ENCODE measurements at regions not wholly inside any gene's neighbourhood (a gene's known extent, or its start where the extent isn't known, plus 50 kb on each side); places are given as distances from the start of the nearest gene placed in this dataset.

GRCh38 chr12:93968536-93969285 is 179.7 kb upstream of the PLXNC1 start:
- Mint-ChIP-seq H3K36me3 (ENCODE audit: low read depth) (no peaks in the 10 kb centered on the region), H3K4me3 (no peak overlapping the region), H3K9me3 (no peaks in the 10 kb centered on the region), H3K27me3 (no peaks in the 10 kb centered on the region), H3K27ac (no peak overlapping the region), H3K4me1 (ENCODE audit: low read depth) (no peaks in the 10 kb centered on the region)
- intact Hi-C loops (cut with micrococcal nuclease), result no loop called here

- no peaks in the 10 kb centered on the region for H3K9me3 Mint-ChIP-seq
- H3K27me3 Mint-ChIP-seq, result no peaks in the 10 kb centered on the region
- H3K4me1 Mint-ChIP-seq (ENCODE audit: low read depth), result no peaks in the 10 kb centered on the region
Observed at GRCh38 chr12:93970900-93971688, 177.3 kb upstream of the PLXNC1 start.

GRCh38 chr12:93972411-93973208 is 175.8 kb upstream of the PLXNC1 start:
- no peaks in the 10 kb centered on the region for H3K9me3 Mint-ChIP-seq
- H3K27ac Mint-ChIP-seq, result no peak overlapping the region
- no peaks in the 10 kb centered on the region for H3K4me1 Mint-ChIP-seq (ENCODE audit: low read depth)
- H3K27me3 Mint-ChIP-seq, result no peaks in the 10 kb centered on the region
- no peaks in the 10 kb centered on the region for H3K36me3 Mint-ChIP-seq (ENCODE audit: low read depth)
- no peak overlapping the region for H3K4me3 Mint-ChIP-seq
- intact Hi-C loops (cut with micrococcal nuclease), result loop anchor here (10.0 kb wide), 1 partner anchor 468 kb away; no protein-coding TSS in a partner anchor

More at GRCh38 chr12:93970900-93971688, 177.3 kb upstream of the PLXNC1 start:
- intact Hi-C loops (cut with micrococcal nuclease), result loop anchor here (10.0 kb wide), 1 partner anchor 466 kb away; no protein-coding TSS in a partner anchor
- H3K27ac Mint-ChIP-seq, result no peak overlapping the region
- no peak overlapping the region for H3K4me3 Mint-ChIP-seq
- H3K36me3 Mint-ChIP-seq (ENCODE audit: low read depth), result no peaks in the 10 kb centered on the region

- H3K36me3 Mint-ChIP-seq (ENCODE audit: low read depth), result no peaks in the 10 kb centered on the region
- no peaks in the 10 kb centered on the region for H3K9me3 Mint-ChIP-seq
- H3K27me3 Mint-ChIP-seq, result no peaks in the 10 kb centered on the region
- no peaks in the 10 kb centered on the region for H3K4me1 Mint-ChIP-seq (ENCODE audit: low read depth)
- no peak overlapping the region for H3K4me3 Mint-ChIP-seq
- intact Hi-C loops (cut with micrococcal nuclease), result loop anchor here (10.0 kb wide), 1 partner anchor 469 kb away; no protein-coding TSS in a partner anchor
- no peak overlapping the region for H3K27ac Mint-ChIP-seq
Observed at GRCh38 chr12:93974252-93974651, 174.1 kb upstream of the PLXNC1 start.

- no peaks in the 10 kb centered on the region for H3K4me1 Mint-ChIP-seq (ENCODE audit: low read depth)
- H3K27ac Mint-ChIP-seq, result no peak overlapping the region
- no peaks in the 10 kb centered on the region for H3K9me3 Mint-ChIP-seq
- no peaks in the 10 kb centered on the region for H3K27me3 Mint-ChIP-seq
- H3K4me3 Mint-ChIP-seq, result no peak overlapping the region
- intact Hi-C loops (cut with micrococcal nuclease), result loop anchor here (10.0 kb wide), 1 partner anchor 471 kb away; no protein-coding TSS in a partner anchor
- H3K36me3 Mint-ChIP-seq (ENCODE audit: low read depth), result no peaks in the 10 kb centered on the region
Observed at GRCh38 chr12:93976024-93976423, 172.4 kb upstream of the PLXNC1 start.

- Mint-ChIP-seq H3K27ac (no peak overlapping the region), H3K9me3 (no peaks in the 10 kb centered on the region), H3K4me1 (ENCODE audit: low read depth) (no peaks in the 10 kb centered on the region), H3K36me3 (ENCODE audit: low read depth) (no peaks in the 10 kb centered on the region), H3K27me3 (peaks cover under 1% of the 10 kb centered on the region), H3K4me3 (no peak overlapping the region)
- intact Hi-C loops (cut with micrococcal nuclease), result loop anchor here (10.0 kb wide), 1 partner anchor 472 kb away; no protein-coding TSS in a partner anchor
Observed at GRCh38 chr12:93977081-93977480, 171.3 kb upstream of the PLXNC1 start.

GRCh38 chr12:93978553-93978952 is 169.8 kb upstream of the PLXNC1 start:
- Mint-ChIP-seq H3K9me3 (no peaks in the 10 kb centered on the region), H3K27me3 (peaks cover 2% of the 10 kb centered on the region), H3K36me3 (ENCODE audit: low read depth) (no peaks in the 10 kb centered on the region), H3K4me3 (no peak overlapping the region), H3K4me1 (ENCODE audit: low read depth) (no peaks in the 10 kb centered on the region), H3K27ac (no peak overlapping the region)
- intact Hi-C loops (cut with micrococcal nuclease), result loop anchor here (1.0 to 10.0 kb wide), 2 partner anchors 409 to 474 kb away; no protein-coding TSS in a partner anchor

GRCh38 chr12:93979189-93979588 is 169.2 kb upstream of the PLXNC1 start:
- H3K4me3 Mint-ChIP-seq, result no peak overlapping the region
- no peaks in the 10 kb centered on the region for H3K9me3 Mint-ChIP-seq
- peaks cover 2% of the 10 kb centered on the region for H3K27me3 Mint-ChIP-seq
- H3K4me1 Mint-ChIP-seq (ENCODE audit: low read depth), result no peaks in the 10 kb centered on the region
- no peaks in the 10 kb centered on the region for H3K36me3 Mint-ChIP-seq (ENCODE audit: low read depth)
- intact Hi-C loops (cut with micrococcal nuclease), result loop anchor here (10.0 kb wide), 1 partner anchor 474 kb away; no protein-coding TSS in a partner anchor
- no peak overlapping the region for H3K27ac Mint-ChIP-seq

- Mint-ChIP-seq H3K36me3 (ENCODE audit: low read depth) (no peaks in the 10 kb centered on the region), H3K9me3 (no peaks in the 10 kb centered on the region), H3K27ac (no peak overlapping the region), H3K27me3 (peaks cover 2% of the 10 kb centered on the region), H3K4me1 (ENCODE audit: low read depth) (no peaks in the 10 kb centered on the region), H3K4me3 (no peak overlapping the region)
- intact Hi-C loops (cut with micrococcal nuclease), result loop anchor here (5.0 kb wide), 1 partner anchor 213 kb away; no protein-coding TSS in a partner anchor
Observed at GRCh38 chr12:93980711-93981110, 167.7 kb upstream of the PLXNC1 start.

- H3K27ac Mint-ChIP-seq, result no peak overlapping the region
- no peak overlapping the region for H3K4me3 Mint-ChIP-seq
- no peaks in the 10 kb centered on the region for H3K9me3 Mint-ChIP-seq
- no peaks in the 10 kb centered on the region for H3K36me3 Mint-ChIP-seq (ENCODE audit: low read depth)
- intact Hi-C loops (cut with micrococcal nuclease), result loop anchor here (5.0 kb wide), 1 partner anchor 214 kb away; no protein-coding TSS in a partner anchor
- H3K4me1 Mint-ChIP-seq (ENCODE audit: low read depth), result no peaks in the 10 kb centered on the region
- peaks cover 2% of the 10 kb centered on the region for H3K27me3 Mint-ChIP-seq
Observed at GRCh38 chr12:93981411-93981810, 167.0 kb upstream of the PLXNC1 start.

GRCh38 chr12:93982771-93983315 is 165.5 kb upstream of the PLXNC1 start:
- intact Hi-C loops (cut with micrococcal nuclease), result loop anchor here (5.0 kb wide), 1 partner anchor 216 kb away; no protein-coding TSS in a partner anchor

GRCh38 chr12:93984005-93984404 is 164.4 kb upstream of the PLXNC1 start:
- H3K4me3 Mint-ChIP-seq, result no peak overlapping the region
- H3K9me3 Mint-ChIP-seq, result no peaks in the 10 kb centered on the region

More at GRCh38 chr12:93982771-93983315, 165.5 kb upstream of the PLXNC1 start:
- Mint-ChIP-seq H3K4me3 (no peak overlapping the region), H3K9me3 (no peaks in the 10 kb centered on the region), H3K36me3 (ENCODE audit: low read depth) (no peaks in the 10 kb centered on the region), H3K4me1 (ENCODE audit: low read depth) (no peaks in the 10 kb centered on the region), H3K27ac (no peak overlapping the region), H3K27me3 (peaks cover 2% of the 10 kb centered on the region)

GRCh38 chr12:93989949-93990348 is 158.4 kb upstream of the PLXNC1 start:
- Mint-ChIP-seq H3K4me3 (no peak overlapping the region), H3K4me1 (ENCODE audit: low read depth) (no peaks in the 10 kb centered on the region), H3K27ac (no peak overlapping the region), H3K9me3 (no peaks in the 10 kb centered on the region), H3K36me3 (ENCODE audit: low read depth) (no peaks in the 10 kb centered on the region), H3K27me3 (no peaks in the 10 kb centered on the region)
- intact Hi-C loops (cut with micrococcal nuclease), result no loop called here

More at GRCh38 chr12:93984005-93984404, 164.4 kb upstream of the PLXNC1 start:
- no peaks in the 10 kb centered on the region for H3K4me1 Mint-ChIP-seq (ENCODE audit: low read depth)
- intact Hi-C loops (cut with micrococcal nuclease), result loop anchor here (5.0 kb wide), 1 partner anchor 217 kb away; no protein-coding TSS in a partner anchor
- peaks cover 2% of the 10 kb centered on the region for H3K27me3 Mint-ChIP-seq
- H3K27ac Mint-ChIP-seq, result no peak overlapping the region
- no peaks in the 10 kb centered on the region for H3K36me3 Mint-ChIP-seq (ENCODE audit: low read depth)
